ENCODE measurements at regions not wholly inside any gene's neighbourhood (a gene's known extent, or its start where the extent isn't known, plus 50 kb on each side); places are given as distances from the start of the nearest gene placed in this dataset.

DNA sequence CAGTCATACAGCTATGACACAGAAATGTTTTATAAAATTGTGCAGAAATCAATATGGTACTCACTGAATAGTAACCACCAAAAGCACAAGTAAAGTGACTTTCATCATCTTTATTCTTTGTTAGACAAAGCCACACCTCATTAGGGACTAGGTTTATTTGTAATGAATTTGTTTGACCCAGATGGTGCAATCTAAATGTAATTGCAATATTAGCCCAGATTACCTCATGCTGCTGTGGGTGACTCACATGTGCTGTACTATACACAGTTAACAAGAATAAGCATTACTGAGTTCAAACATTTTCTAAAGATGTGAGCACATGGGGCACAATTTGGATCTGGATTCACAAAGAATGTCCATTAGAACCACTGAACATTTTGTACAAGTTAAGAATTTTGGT, 759.3 kb upstream of the TYRP1 start:
- no peaks in the 10 kb centered on the region for H3K27me3 ChIP-seq (ENCODE audit: control insufficient read depth, insufficient read depth, low read length)
- TF ChIP-seq, protein P1, sequence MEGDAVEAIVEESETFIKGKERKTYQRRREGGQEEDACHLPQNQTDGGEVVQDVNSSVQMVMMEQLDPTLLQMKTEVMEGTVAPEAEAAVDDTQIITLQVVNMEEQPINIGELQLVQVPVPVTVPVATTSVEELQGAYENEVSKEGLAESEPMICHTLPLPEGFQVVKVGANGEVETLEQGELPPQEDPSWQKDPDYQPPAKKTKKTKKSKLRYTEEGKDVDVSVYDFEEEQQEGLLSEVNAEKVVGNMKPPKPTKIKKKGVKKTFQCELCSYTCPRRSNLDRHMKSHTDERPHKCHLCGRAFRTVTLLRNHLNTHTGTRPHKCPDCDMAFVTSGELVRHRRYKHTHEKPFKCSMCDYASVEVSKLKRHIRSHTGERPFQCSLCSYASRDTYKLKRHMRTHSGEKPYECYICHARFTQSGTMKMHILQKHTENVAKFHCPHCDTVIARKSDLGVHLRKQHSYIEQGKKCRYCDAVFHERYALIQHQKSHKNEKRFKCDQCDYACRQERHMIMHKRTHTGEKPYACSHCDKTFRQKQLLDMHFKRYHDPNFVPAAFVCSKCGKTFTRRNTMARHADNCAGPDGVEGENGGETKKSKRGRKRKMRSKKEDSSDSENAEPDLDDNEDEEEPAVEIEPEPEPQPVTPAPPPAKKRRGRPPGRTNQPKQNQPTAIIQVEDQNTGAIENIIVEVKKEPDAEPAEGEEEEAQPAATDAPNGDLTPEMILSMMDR (IDR thresholded peaks at IDR 0.05; ENCODE audit: insufficient read depth, low read depth, low read length): no peak
- POLR2A ChIA-PET: no interaction called here
- CTCF ChIA-PET: no interaction called here
- H3K36me3 ChIP-seq (ENCODE audit: control insufficient read depth, insufficient read depth, low read length): no peaks in the 10 kb centered on the region
- H3K4me3 ChIP-seq (ENCODE audit: low read depth, low read length): no peak overlapping the region
- DNase-seq (ENCODE audit: low read depth): no peak

DNA sequence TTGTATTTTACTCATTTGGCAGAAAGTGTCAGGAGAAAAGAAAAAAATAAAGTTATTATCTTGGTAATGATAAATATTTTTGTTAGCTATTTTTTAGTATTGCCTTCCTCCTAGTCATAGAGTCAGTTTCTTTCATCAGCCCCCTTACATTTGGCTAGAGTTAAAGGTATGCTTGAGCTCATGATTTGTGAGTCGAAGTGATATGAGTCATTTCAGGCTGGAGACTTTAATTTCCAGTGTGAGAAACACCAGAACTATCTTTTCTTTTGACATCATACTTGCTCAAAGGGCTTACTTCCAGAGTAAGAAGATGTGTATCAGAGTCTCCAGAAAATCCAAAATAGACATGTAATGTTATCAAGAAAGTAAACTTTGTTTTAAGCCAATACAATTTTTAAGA, 746.7 kb upstream of the TYRP1 start:
- DNase-seq (ENCODE audit: low read depth): no peak
- POLR2A ChIA-PET: no interaction called here
- H3K27me3 ChIP-seq (ENCODE audit: control insufficient read depth, insufficient read depth, low read length): no peaks in the 10 kb centered on the region
- no peaks in the 10 kb centered on the region for H3K36me3 ChIP-seq (ENCODE audit: control insufficient read depth, insufficient read depth, low read length)
- TF ChIP-seq, protein P1 (IDR thresholded peaks at IDR 0.05; ENCODE audit: insufficient read depth, low read depth, low read length): no peak
- CTCF ChIA-PET: no interaction called here
- no peak overlapping the region for H3K4me3 ChIP-seq (ENCODE audit: low read depth, low read length)

DNA sequence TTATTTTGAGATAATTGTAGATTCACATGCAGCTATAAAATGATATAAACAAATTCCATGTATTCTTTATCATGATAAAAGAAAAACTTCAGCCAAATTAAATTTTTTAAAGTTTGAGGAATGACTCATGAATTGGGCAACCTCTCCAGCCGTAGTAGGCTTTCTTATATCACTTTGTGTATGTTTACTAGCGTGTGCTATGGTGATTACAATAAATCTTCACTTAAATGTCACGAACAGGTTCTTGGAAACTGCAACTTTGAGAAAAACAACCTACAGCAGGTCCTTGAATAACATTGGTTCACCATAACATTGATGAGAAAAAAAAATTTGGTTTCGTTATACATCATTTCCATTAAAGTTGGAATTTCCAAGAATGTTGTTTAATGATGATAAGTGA, 730.9 kb upstream of the TYRP1 start:
- H3K4me3 ChIP-seq (ENCODE audit: low read depth, low read length): no peak overlapping the region
- no peaks in the 10 kb centered on the region for H3K27me3 ChIP-seq (ENCODE audit: control insufficient read depth, insufficient read depth, low read length)
- TF ChIP-seq, protein P1 (IDR thresholded peaks at IDR 0.05; ENCODE audit: insufficient read depth, low read depth, low read length): no peak
- no peak for DNase-seq (ENCODE audit: low read depth)
- ChIA-PET CTCF (no interaction called here), POLR2A (no interaction called here)
- no peaks in the 10 kb centered on the region for H3K36me3 ChIP-seq (ENCODE audit: control insufficient read depth, insufficient read depth, low read length)

DNA sequence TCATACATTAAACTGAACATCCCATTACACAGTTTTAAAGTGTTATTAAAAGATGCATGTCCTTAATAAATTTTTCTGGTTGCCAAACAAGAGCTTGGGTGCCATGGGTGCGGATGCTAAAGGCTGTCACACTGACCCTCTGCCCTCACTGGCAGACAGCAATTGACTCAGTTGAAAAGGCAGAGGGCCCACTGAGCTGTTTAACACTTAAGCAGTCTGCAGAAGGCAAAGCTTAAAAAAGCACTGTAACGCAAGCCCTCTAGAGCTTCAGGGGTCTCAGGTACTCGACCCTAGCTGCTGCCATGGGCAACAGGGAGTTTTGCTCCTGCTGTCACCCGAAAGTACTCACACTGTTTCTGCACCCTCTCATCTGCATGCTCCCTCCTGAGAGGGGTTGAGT, 726.4 kb upstream of the TYRP1 start:
- no peak for DNase-seq (ENCODE audit: low read depth)
- Histone ChIP-seq H3K4me3 (ENCODE audit: low read depth, low read length) (no peak overlapping the region), H3K27me3 (ENCODE audit: control insufficient read depth, insufficient read depth, low read length) (no peaks in the 10 kb centered on the region), H3K36me3 (ENCODE audit: control insufficient read depth, insufficient read depth, low read length) (no peaks in the 10 kb centered on the region)
- CTCF ChIA-PET: no interaction called here
- TF ChIP-seq, protein P1 (IDR thresholded peaks at IDR 0.05; ENCODE audit: insufficient read depth, low read depth, low read length): no peak
- POLR2A ChIA-PET: no interaction called here

DNA sequence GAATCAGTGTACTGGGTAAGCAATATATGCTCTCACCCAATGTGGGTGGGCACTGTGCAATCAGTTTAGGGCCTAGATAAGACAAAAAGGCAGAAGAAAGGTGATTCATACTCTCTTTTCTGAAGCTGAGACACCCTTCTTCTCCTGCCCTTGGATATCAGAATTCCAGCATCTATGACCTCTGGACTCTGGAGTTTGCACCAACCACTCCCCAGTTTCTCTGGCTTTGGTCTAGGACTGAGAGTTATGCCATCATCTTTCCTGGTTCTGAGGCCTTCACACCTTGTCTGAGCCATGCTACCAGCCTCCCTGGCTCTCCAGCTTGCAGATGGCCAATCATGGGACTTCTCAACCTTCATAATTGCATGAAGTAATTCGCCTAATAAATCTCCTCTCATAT, 724.6 kb upstream of the TYRP1 start:
- ChIA-PET CTCF (no interaction called here), POLR2A (no interaction called here)
- TF ChIP-seq, protein P1 (IDR thresholded peaks at IDR 0.05; ENCODE audit: insufficient read depth, low read depth, low read length): no peak
- no peak for DNase-seq (ENCODE audit: low read depth)
- Histone ChIP-seq H3K27me3 (ENCODE audit: control insufficient read depth, insufficient read depth, low read length) (no peaks in the 10 kb centered on the region), H3K4me3 (ENCODE audit: low read depth, low read length) (no peak overlapping the region), H3K36me3 (ENCODE audit: control insufficient read depth, insufficient read depth, low read length) (no peaks in the 10 kb centered on the region)
